HCT116 (cell line): ENCODE measurements at regions not wholly inside any gene's neighbourhood (a gene's known extent, or its start where the extent isn't known, plus 50 kb on each side); places are given as distances from the start of the nearest gene placed in this dataset.
A peak's percentile ranks its signal among the peaks of the same experiment; 100 is the strongest.

Source experiments
- ATAC-seq: fragments of 200-7000 bp; cut with Tn5 transposase; 2 replicates; pipeline ENCODE4 v1.9.1; 2020; ENCODE audit warnings: mild to moderate bottlenecking, moderate library complexity
- BruUV-seq: library from RNA; stranded (reverse); fragments of 400-500 nt; replicated peaks from 2 replicates; lab custom pipeline; 2021; lab: Mats Ljungman, UMichigan
- CTCF ChIA-PET: fragments of 300-600 bp; sonication (Branson Sonifier 250); formaldehyde crosslinking; loops from one replicate; lab custom pipeline; 2021; ENCODE audit warnings: antibody characterized with exemption; lab: Charles Lee
- POLR2A ChIA-PET: fragments of 300-600, 350-600 bp; sonication (Branson Sonifier 250); formaldehyde crosslinking; loops from one replicate; lab custom pipeline; 2021; ENCODE audit warnings: antibody characterized with exemption; lab: Charles Lee
- RAD21 ChIA-PET, 2 experiments: fragments of 300-600 bp; sonication (Branson Sonifier 250); formaldehyde crosslinking; loops; one replicate each; lab custom pipeline; 2023; ENCODE audit warnings: low total read pairs in 2 of 2; ENCODE audit not compliant: uncharacterized antibody in 2 of 2, unreplicated experiment in 2 of 2, low non-redundant PET in 1 of 2; lab: Charles Lee
- DNase-seq: peaks from one replicate; pipeline ENCODE4 v3.0.0-alpha.2; 2010; ENCODE audit warnings: low read depth, low spot score
- H2AFZ ChIP-seq: fragments of 200-600 bp; shearing (Covaris generic), sonication (generic); 2 replicates; pipeline ENCODE4 v1.6.1; 2017; ENCODE audit warnings: low read depth, mixed run types, mixed read lengths, antibody characterized with exemption, low read length; ENCODE audit not compliant: poor library complexity, severe bottlenecking
- H3K27ac ChIP-seq: 2 replicates; pipeline ENCODE4 v1.5.1; 2012; ENCODE audit warnings: low read depth, low read length
- H3K27me3 ChIP-seq: fragments of 200-600 bp; sonication (generic); 2 replicates; pipeline ENCODE4 v1.6.1; 2016; ENCODE audit warnings: mixed run types, low read length, mixed read lengths; ENCODE audit not compliant: insufficient read depth
- H3K36me3 ChIP-seq, 2 experiments: fragments of 200-500 bp in 1 of 2; fragments of 200-600 bp in 1 of 2; sonication (Bioruptor generic) in 1 of 2; sonication (generic) in 1 of 2; 2 replicates each; pipeline versions ENCODE4 v1.5.1 to v1.6.1; 2014 to 2016; ENCODE audit warnings: low read length in 2 of 2, inconsistent platforms in 1 of 2, mixed read lengths in 1 of 2, mixed run types in 1 of 2; ENCODE audit not compliant: insufficient read depth in 2 of 2, control insufficient read depth in 1 of 2
- H3K4me1 ChIP-seq, 2 experiments: fragments of 200-600 bp in 1 of 2; sonication (generic) in 1 of 2; 2 replicates each; pipeline versions ENCODE4 v1.5.1 to v1.6.1; 2012 to 2017; ENCODE audit warnings: low read length in 2 of 2, inconsistent platforms in 1 of 2, mild to moderate bottlenecking in 1 of 2, mixed read lengths in 1 of 2, mixed run types in 1 of 2, moderate library complexity in 1 of 2; ENCODE audit not compliant: insufficient read depth in 2 of 2, control insufficient read depth in 1 of 2
- H3K4me2 ChIP-seq: fragments of 200-600 bp; sonication (generic); 2 replicates; pipeline ENCODE4 v1.6.1; 2017; ENCODE audit warnings: mixed run types, low read length, mixed read lengths
- H3K4me3 ChIP-seq, 2 experiments: fragments of 200-600 bp in 1 of 2; sonication (generic) in 1 of 2; replicated peaks in 1 of 2; 2 replicates each; pipeline ENCODE4 v1.5.1; 2011 to 2016; ENCODE audit warnings: low read length in 2 of 2, control low read depth in 1 of 2, low read depth in 1 of 2, mild to moderate bottlenecking in 1 of 2, mixed read lengths in 1 of 2, mixed run types in 1 of 2
- H3K79me2 ChIP-seq: fragments of 200-600 bp; sonication (generic); 2 replicates; pipeline ENCODE4 v1.6.1; 2017; ENCODE audit warnings: mild to moderate bottlenecking, mixed run types, low read length, moderate library complexity, mixed read lengths; ENCODE audit not compliant: insufficient read depth
- H3K9ac ChIP-seq: fragments of 200-600 bp; sonication (generic); 2 replicates; pipeline ENCODE4 v1.6.1; 2016; ENCODE audit warnings: low read length, mixed read lengths
- H3K9me2 ChIP-seq: fragments of 200-600 bp; sonication (generic), shearing (Covaris generic); 2 replicates; pipeline ENCODE4 v1.6.1; 2017; ENCODE audit warnings: mixed run types, mild to moderate bottlenecking, moderate library complexity; ENCODE audit not compliant: insufficient read depth
- H3K9me3 ChIP-seq, 2 experiments: fragments of 200-500 bp in 1 of 2; fragments of 200-600 bp in 1 of 2; sonication (Bioruptor generic) in 1 of 2; sonication (generic) in 1 of 2; 2 replicates each; pipeline ENCODE4 v1.6.1; 2014 to 2017; ENCODE audit warnings: low read length in 2 of 2, mixed read lengths in 2 of 2, inconsistent platforms in 1 of 2, low read depth in 1 of 2, mild to moderate bottlenecking in 1 of 2, mixed run types in 1 of 2, moderate library complexity in 1 of 2; ENCODE audit not compliant: control insufficient read depth in 1 of 2, insufficient read depth in 1 of 2
- H4K20me1 ChIP-seq: fragments of 200-600 bp; sonication (generic), shearing (Covaris generic); 2 replicates; pipeline ENCODE4 v1.6.1; 2017; ENCODE audit warnings: mixed run types, mild to moderate bottlenecking, moderate library complexity; ENCODE audit not compliant: insufficient read depth
- CTCF ChIP-seq, 3 experiments: fragments of 200-600 bp in 1 of 3; sonication (generic) in 1 of 3; IDR thresholded peaks in 2 of 3; conservative IDR thresholded peaks in 1 of 3; 2 replicates each; pipeline ENCODE4 v1.5.1; 2012 to 2017; ENCODE audit warnings: low read depth in 2 of 3, low read length in 2 of 3, antibody characterized with exemption in 1 of 3, borderline replicate concordance in 1 of 3, control low read depth in 1 of 3, mild to moderate bottlenecking in 1 of 3, mixed read lengths in 1 of 3, mixed run types in 1 of 3, moderate library complexity in 1 of 3; ENCODE audit not compliant: insufficient read depth in 1 of 3
- FOSL1 ChIP-seq: IDR thresholded peaks from 2 replicates; pipeline ENCODE4 v1.6.1; 2012; ENCODE audit warnings: low read depth
- JUND ChIP-seq: IDR thresholded peaks from 2 replicates; pipeline ENCODE4 v1.6.1; 2012
- SRF ChIP-seq: IDR thresholded peaks from 2 replicates; pipeline ENCODE4 v1.6.1; 2012; ENCODE audit warnings: low read depth
- TCF7L2 ChIP-seq: IDR thresholded peaks from 2 replicates; pipeline ENCODE4 v1.7.0; 2011; ENCODE audit warnings: borderline replicate concordance, inconsistent platforms; ENCODE audit not compliant: insufficient read depth, insufficient read length; ENCODE audit errors: extremely low read depth
- ZFX ChIP-seq: fragments of 450-650 bp; IDR thresholded peaks from 2 replicates; pipeline ENCODE4 v1.6.1; 2017
- intact Hi-C: fragments of 100-400 bp; cut with micrococcal nuclease; formaldehyde crosslinking; loops from 2 replicates; pipeline ENCODE4 v1.10.0; 2022

GRCh38 chr10:46223064-46223480 lies 63.7 kb upstream of the ANTXRL start:
- peaks cover 0 to 3% of the 10 kb centered on the region in 2 experiments; a peak in 1 of 4 replicates for H3K9me3 ChIP-seq
- no peak overlapping the region for H3K4me3 ChIP-seq
- peak; percentile 94 for ATAC-seq
- ChIA-PET CTCF (no interaction called here), POLR2A (no interaction called here)
- no peak overlapping the region for H3K27ac ChIP-seq
- no peak overlapping the region for H2AFZ ChIP-seq
- TF ChIP-seq ZFX (no peak), SRF (no peak), CTCF (IDR thresholded peaks at IDR 0.05 in 2 of 3, conservative IDR thresholded peaks at IDR 0.05 in 1 of 3; ENCODE audit: borderline replicate concordance in 1 of 3, insufficient read depth in 1 of 3, low read depth in 2 of 3, low read length in 2 of 3) (peak in 2 of 3 experiments; percentile 65 to 69; a peak in 4 of 6 replicates)
- TF ChIP-seq, all 23 proteins: peak for 1
- no peak overlapping the region for H3K9ac ChIP-seq
- no peaks in the 10 kb centered on the region for H3K4me1 ChIP-seq
- intact Hi-C loops = loop anchor here (10.0 kb wide), 2 partner anchors 988 to 1218 kb away; partner anchors contain the start of gene ZNF22
- H4K20me1 ChIP-seq = no peaks in the 10 kb centered on the region
- H3K27me3 ChIP-seq = peaks cover 3% of the 10 kb centered on the region; the same call in 1 of the 2 replicates
- DNase-seq = no peak
- no TSS peak for BruUV-seq
- H3K4me2 ChIP-seq = no peak overlapping the region
- H3K79me2 ChIP-seq = no peaks in the 10 kb centered on the region
- no peaks in the 10 kb centered on the region for H3K9me2 ChIP-seq
- RAD21 ChIA-PET = no interaction called here
- H3K36me3 ChIP-seq = no peaks in the 10 kb centered on the region

GRCh38 chr10:46223626-46224413 lies 63.0 kb upstream of the ANTXRL start:
- H3K9me2 ChIP-seq = no peaks in the 10 kb centered on the region
- BruUV-seq = no TSS peak
- no peak for DNase-seq
- H3K27ac ChIP-seq = no peak overlapping the region
- H3K9ac ChIP-seq = no peak overlapping the region
- H3K9me3 ChIP-seq = peaks cover 0 to 3% of the 10 kb centered on the region in 2 experiments; a peak in 1 of 4 replicates
- RAD21 ChIA-PET = no interaction called here
- H3K27me3 ChIP-seq = peaks cover 3% of the 10 kb centered on the region; the same call in 1 of the 2 replicates
- no peaks in the 10 kb centered on the region for H3K79me2 ChIP-seq
- intact Hi-C loops = loop anchor here (10.0 kb wide), 2 partner anchors 989 to 1219 kb away; partner anchors contain the start of gene ZNF22
- no peak overlapping the region for H3K4me3 ChIP-seq
- ATAC-seq = no peak
- H3K4me1 ChIP-seq = peaks cover under 1 to 6% of the 10 kb centered on the region in 2 experiments; a peak in 2 of 4 replicates
- H3K4me2 ChIP-seq = no peak overlapping the region
- CTCF ChIA-PET = no interaction called here
- no peaks in the 10 kb centered on the region for H4K20me1 ChIP-seq
- no peak overlapping the region for H2AFZ ChIP-seq
- TF ChIP-seq TCF7L2 (no peak), CTCF (IDR thresholded peaks at IDR 0.05 in 2 of 3, conservative IDR thresholded peaks at IDR 0.05 in 1 of 3; ENCODE audit: borderline replicate concordance in 1 of 3, insufficient read depth in 1 of 3, low read depth in 2 of 3, low read length in 2 of 3) (no peak), FOSL1 (no peak), JUND (no peak)
- no peaks in the 10 kb centered on the region for H3K36me3 ChIP-seq
- POLR2A ChIA-PET = no interaction called here
